HS-5 (cell line): ENCODE measurements at regions not wholly inside any gene's neighbourhood (a gene's known extent, or its start where the extent isn't known, plus 50 kb on each side); places are given as distances from the start of the nearest gene placed in this dataset.

Experiments used
- DNase-seq: peaks from one replicate; pipeline ENCODE4 v3.0.0-alpha.2; 2012; ENCODE audit warnings: low read depth

DNA sequence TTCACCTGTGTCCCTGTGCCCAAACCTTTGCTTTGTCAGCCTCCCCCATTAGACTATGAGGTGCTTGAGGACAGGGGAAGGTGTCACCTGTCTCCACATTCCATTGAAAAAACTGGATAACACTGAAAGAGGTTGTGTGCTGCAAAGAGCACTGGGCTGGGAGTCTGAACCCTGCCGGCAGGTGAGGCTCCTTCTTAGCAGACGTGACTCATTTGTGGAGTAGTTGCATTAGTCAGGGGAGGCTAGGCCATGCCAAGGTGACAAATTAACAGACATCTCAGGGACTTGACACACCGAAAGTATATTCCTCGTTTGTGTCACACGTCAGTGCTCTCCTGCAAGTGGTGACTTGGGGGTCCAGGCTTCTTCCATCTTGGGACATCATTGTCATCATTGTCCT is 95.9 kb upstream of the STX18 start:
- no peak for DNase-seq

DNA sequence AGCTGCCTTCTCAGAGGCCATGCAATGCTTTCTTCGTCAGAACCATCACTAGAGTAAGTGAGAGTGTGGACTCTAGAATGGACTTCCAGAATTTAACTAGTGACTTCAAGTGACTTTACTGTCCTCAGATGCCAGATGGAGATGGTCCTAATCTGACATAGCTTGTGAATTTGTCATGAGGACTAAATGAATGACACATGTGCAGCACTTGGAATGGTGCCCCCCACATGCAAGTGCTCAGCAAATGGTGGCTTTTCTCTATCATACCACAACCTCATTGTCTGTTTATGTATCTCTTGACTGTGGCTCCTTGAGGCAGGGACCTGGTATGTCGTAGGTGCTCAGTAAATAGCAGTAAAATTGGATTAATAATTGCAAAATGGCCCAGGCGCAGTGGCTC is 91.6 kb upstream of the STX18 start:
- no peak for DNase-seq

DNA sequence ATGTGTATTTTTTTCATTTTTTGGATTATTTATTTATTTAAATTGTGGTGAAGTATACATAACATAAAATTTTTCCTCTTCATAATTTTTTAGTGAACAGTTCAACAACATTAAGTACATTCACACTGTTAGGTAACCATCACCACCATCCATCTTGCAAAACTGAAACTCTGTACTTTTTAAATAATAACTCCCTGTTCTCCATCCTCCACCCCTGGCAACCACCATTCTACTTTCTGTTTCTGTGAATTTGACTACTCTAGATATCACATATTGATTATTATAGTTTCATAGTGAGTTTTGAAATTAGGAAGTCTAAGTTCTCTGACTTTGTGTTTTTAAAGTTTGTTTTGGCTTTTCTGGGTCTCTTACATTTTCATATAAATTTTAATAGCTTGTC is 89.3 kb upstream of the STX18 start:
- no peak for DNase-seq

DNA sequence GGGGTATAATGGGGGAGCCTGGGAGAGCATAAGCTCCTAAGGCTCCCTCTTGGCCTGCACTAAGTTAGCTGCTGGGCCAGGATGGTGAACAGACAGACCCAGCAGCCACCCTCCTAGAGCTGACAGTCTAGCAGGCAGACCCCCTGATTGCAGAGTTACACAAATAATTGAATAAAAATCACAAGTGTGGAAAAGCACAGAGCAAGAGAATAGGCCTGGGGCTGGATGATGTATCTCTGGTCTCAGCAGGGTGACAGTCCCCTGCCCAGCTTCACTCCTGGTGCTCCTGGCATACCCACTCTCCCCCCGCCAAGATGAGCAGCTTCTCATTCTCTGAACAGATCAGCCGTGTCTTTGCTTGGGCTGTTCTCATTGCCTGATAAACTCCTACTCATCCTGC is 86.1 kb upstream of the STX18 start:
- DNase-seq: no peak

DNA sequence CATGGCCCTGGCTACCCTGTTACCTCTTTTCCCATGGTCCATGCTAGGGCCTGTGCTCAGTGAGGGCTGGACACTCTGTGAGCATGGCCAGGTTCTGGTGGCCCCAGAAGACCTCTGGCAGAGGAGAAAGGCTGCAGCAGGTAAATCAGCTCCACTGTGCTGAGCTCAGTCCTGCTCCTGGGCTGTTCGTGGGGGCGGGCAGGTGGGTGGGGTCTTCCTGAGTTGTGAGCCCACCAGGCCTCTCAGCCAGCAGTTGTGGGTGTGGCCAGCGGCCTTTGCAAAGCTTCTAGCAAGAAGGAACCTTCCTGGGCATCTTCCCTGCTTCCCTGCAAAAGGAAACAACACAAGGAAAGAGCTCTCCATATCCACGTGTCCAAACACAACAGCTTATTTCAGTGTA is 85.3 kb upstream of the STX18 start:
- no peak for DNase-seq

DNA sequence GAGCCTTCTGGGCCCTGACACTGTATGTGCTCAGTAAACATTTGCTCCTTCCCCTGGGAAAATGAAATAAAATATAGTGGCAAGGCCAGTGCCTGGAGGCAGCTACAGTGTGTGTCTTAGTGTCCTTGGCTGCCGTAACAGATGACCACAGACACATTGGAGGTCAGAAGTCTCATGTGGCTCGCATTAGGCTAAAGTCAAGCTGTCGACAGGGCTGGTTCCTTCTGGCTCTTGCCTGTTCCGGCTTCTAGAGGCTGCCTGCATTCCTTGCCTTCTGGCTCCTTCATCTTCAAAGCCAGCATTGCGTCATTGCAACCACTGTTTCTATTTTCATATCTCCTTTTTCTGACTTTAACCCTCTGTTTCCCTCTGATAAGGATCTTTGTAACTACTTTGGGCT is 83.6 kb upstream of the STX18 start:
- DNase-seq: no peak

DNA sequence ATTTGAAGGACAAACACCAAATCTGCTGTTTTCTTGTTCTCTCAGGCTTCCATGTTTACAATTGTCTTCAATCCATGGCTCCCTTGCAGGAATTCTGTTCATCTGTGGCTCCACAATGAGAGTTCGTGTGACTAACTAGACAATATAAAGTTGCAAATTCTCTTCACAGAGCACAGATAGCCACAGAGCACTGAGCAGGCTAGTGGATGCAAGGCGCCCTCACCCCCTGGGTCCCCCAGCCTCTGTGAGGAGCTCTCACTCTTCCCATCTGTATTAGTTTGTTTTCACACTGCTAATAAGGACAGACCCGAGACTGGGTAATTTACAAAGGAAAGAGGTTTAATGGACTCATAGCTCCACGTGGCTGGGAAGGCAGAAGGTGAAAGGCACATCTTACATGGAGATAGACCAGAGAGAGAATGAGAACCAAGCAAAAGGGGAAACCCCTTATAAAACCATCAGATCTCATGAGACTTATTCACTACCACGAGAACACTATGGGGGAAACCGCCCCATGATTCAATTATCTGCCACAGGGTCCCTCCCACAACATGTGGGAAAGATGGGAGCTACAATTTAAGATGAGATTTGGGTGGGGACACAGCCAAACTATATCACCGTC is 82.5 kb upstream of the STX18 start:
- DNase-seq: no peak

DNA sequence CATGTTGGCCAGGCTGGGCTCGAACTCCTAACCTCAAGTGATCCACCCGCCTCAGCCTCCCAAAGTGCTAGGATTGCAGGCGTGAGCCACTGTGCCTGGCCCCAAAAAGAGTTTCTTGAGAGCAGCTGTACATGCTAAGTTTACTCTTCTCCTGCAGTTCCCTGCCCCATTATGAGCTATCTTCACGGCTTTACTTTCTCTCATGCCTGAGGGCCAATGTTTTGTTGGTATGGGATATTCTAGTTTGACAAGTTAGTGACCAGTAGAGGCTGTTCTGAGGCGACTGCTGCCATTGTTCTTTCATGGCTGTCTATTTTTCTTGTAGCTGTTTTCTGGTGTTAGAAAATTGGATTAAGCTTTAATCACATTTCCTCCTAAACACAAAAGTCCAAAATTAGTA is 78.0 kb upstream of the STX18 start:
- DNase-seq: no peak

DNA sequence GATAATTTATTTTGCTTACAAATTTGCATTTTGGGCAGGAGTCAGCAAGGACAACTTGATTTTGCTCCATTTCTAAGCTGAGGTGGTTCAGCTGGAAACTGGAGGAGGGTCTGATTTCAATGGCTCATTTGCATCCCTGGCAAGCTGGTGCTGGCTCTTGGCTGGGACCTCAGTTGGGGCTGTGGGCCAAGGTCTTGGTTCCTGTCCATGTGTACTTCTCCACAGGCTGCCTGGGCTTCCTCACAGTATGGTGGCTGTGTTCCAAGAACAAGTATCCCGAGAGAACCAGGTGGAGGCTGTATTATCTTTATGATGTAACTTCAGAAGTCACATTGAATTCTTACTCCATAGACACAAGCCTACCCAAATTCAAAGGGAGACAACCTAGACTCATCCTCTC is 77.0 kb upstream of the STX18 start:
- DNase-seq: no peak

DNA sequence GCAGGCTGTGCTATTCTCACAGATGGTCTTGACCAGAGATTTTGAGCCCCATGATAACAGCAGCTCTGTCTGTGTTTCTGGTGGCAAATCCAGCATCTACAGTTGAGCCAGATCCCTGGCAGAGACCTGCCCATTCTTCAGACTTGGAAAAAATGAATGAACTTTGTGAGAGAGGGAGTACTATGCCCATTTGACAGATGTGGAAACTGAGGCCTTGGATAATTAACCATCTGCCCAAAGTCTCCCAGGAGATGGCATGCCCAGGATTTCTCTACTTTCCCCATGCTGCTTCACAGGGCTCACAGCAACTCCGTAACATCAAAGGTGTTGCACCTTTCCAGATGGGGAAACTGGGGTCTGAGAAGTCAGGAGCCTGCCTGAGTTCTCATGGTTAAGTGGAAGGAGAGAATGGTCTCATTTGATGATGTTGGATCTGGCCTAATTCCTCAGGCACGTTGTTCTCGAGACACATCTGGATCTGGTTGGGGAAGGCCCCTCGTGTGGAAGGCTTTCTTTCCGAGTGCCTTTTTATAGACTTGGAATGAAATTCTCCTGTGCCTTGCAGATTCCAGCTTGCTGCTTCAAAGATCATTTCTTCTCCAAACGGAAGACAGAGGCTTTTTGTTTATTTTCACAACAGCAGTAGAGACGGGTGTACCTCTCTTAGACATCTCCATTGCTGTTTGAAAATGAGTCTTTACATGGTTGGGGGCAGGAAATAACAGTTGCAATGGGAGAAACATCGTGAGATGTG is 73.3 kb upstream of the STX18 start:
- DNase-seq: no peak

DNA sequence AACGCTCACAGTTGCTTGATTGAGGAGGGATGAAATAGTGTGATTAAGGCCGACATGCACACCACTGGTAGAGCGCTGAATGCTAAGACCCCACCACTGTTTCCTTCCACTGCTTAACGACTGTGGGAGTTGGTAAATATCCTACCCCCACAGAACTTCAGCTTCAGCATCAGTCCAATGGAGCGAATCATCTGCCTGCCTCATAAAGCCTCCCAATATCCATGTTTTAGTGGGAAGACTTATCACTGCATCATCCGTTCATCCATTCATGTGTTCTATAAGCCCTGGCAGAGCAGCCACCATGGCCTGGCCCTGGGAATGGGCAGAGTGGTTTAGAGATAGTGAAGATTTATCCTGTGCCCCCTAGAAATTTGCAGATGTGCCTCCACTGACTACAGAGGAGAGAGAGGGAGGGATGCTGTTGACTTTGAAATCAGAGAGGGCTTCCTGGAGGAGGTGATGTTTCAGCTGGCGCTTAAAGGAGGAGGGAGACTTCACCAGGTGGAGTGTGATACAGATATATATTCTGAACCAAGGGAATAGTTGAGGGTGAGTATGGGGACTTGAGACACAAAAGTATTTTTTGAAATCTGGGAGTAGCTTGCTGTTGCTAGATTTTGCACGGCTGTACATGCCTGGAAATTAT is 71.9 kb upstream of the STX18 start:
- no peak for DNase-seq

DNA sequence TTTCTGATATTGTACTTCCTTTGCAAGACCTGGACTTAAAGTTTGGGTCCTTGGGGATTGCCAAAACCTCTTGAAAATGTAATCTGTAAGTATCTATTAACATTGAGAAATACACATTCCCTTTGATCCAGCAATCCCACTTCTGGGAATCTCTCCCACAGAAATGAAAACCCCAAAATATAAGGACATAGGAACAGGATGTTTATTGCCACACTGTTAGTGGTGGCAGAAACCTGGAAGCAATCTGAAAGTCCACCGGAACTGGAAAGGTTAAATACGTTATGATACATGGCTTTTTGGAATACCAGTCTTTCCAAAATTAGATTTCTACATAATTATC is 71.2 kb upstream of the STX18 start:
- no peak for DNase-seq

DNA sequence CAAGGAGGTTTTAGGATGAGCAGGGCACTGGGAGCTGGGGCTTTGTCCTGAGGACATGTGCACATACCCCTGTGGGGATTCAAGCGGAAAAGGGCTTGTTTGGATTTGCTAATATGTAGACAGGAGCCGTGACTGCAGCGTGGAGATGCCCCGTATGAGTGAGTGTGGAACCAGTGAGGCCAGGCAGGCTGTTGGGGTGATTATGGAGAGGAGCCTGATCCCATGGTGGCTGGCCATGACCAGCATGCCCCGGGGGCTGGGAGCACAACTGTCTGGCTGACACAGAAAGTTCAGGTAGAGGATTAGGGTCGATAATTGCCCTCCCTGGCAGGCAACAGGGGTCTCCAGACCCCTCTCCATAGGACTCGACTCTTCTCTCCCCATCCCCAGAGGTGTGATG is 68.8 kb upstream of the STX18 start:
- DNase-seq: no peak

DNA sequence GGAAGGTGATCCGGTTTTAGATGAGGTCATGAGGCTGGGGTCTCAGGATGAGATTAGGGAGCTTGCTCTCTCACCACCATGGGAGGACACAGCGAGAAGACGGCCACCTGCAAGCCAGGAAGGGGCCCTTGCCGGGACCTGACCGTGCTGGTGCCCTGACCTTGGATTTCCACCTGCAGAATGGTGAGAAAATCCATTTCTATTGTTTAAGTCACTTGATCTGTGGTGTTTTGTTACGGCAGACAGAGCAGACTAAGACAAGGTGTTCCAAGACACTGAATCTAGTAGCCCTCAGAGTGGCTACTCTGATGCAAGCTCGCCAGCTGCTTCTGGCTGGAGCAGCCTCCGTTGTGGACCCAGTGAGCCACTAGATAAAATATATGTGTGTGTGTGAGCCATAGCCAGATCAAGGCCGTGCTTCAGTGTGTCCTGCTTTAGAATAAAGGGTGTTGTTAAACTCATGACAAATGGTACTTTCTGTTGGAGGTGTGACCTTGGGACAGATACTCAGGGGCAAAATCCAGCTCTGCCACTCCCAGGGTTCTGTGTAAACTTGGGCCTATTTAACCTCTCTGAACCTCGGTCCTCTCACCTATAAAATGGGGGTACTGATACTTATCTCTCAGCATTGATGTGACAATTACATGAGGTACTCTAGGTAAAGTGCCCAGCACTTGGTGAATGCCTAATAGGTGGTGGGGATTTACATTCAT is 67.9 kb upstream of the STX18 start:
- DNase-seq: no peak

DNA sequence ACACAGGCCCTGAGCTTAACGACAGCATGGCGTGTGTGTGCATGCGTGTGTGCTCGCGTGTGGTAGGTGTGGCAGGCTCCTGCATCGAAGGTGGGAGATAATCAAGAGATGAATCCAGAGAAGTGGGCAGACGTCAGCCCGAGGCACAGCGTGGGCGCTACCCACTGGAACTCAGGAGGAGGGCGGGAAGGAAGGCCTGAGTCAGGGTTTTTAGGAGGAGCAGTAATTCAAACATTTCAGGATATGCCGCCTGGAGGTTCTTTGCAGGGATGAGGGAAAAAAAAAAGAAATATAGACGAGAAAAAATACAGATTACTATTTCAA is 66.3 kb upstream of the STX18 start:
- DNase-seq: no peak

DNA sequence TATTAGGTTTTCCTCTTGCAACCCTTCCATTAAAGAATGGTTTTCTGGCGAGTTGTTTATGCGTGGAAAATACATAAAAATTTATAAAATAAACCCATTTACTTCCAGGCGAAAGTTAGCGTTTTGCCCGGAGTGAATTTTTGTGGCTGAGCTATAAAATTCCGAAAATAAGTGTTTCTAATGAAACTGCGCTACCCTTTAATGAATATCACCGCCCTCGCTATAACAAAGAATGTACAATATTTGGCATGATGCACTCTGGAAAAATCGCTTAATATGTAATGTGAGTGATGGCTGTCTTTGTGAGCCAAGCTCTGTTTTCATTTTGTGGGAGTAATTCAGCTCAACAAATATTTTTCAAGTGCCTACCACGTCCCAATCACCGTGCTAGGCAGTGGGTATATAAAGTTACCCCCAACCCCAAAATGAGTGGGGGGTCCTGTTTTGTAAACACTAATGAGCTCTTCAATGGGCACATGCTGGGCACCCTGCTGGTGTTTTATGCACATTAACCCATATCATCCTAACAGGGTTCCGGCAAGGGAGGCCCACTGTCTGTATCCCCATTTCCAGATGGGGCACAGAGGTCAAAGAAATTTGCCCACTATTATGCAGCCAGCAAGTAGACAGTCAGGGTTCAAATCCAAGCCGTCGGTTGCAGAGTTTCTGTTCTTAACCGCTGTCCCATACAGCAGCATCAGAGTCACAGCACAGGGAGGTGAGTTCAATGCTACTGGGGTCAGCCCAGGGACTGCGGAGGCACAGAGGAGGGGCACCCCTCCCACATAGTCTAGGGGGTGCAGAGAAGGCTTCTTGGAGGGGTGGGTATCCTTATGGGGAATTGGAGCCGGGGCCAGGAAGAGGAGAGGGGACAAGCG is 65.7 kb upstream of the STX18 start:
- DNase-seq: no peak

DNA sequence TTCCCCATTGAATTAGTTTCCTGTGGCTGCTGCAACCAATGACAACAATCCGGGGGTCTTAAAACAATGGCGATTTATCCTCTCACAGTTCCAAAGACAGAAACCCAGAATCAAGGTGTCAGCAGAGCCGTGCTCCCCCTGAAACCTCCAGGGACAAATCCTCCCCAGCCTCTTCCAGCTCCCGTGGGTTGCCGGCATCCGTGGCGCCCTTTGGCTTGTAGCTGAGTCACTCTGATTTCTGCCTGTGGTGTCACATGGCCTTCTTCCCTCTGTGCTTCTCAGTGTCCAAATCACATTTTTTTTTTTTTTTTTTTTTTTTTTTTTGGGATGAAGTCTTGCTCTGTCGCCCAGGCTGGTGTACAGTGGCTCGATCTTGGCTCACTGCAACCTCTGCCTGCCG is 64.5 kb upstream of the STX18 start:
- DNase-seq: no peak

DNA sequence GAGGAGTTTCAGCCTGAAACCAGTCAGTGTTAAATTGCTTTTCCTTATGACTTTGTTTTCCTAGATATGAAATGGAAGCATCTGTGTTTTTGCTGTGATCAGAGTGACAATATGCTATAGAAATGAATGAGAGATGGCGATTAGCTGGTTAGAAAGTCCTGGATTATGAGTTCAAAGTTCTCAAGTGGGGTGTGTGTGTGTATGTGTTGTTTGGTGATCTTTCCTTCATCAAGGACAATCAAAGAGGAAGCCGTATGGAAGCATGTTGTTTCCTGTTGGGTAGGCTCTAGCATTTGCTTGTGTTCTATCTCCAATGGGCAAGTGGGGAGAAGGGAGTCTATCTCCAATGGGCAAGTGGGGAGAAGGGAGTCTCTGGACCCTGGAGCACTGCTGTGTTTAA is 64.0 kb upstream of the STX18 start:
- no peak for DNase-seq

DNA sequence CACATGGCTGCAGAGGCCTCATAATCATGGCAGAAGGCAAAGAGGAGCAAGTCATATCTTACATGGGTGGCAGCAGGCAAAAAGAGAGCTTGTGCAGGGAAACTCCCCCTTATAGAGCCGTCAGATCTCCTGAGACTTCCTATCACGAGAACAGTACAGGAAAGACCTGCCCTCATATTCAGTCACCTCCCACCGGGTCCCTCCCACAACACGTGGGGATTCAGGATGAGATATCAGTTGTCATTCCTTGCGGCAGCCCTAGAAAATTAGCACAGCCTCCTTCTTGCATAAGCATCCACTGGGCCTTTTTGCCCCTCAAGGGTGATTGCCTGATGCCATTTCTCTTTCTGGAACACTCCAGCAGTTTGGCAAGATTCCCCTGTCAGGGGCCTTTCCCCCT is 61.7 kb upstream of the STX18 start:
- no peak for DNase-seq

DNA sequence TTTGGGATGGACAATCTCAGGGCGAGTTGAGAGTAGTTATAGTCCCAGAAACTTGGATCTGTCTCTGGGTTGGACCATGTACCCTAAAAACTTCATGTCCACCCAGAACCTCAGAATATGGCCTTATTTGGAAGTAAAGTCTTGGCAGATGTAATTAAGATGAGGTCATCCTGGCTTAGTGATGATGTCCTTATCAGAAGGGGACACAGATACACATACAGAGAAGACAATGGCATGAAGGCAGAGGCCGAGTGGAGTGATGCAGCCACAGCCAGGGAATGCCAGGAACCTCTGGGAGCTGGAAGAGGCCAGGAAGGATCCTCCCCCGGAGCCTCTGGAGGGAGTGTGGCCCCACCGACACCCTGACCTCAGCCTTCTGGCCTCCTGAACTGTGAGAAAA is 61.2 kb upstream of the STX18 start:
- no peak for DNase-seq

DNA sequence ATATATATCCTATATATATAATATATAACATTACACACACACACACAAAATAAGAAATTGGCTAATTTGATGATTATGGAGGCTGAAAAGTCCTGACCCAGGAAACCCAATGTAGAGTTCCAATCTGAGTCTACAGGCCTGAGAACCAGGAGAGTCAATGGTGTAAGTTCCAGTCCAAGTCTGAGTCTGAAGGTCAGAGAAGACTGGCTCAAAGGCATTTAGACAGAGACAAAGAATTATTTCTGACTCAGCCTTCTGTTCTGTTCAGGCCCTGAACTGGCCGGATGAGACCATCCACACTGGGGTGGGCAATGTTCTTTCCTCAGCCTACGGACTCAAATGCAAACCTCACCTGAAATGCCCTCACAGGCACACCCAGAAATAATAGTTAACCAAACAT is 60.6 kb upstream of the STX18 start:
- DNase-seq: no peak

DNA sequence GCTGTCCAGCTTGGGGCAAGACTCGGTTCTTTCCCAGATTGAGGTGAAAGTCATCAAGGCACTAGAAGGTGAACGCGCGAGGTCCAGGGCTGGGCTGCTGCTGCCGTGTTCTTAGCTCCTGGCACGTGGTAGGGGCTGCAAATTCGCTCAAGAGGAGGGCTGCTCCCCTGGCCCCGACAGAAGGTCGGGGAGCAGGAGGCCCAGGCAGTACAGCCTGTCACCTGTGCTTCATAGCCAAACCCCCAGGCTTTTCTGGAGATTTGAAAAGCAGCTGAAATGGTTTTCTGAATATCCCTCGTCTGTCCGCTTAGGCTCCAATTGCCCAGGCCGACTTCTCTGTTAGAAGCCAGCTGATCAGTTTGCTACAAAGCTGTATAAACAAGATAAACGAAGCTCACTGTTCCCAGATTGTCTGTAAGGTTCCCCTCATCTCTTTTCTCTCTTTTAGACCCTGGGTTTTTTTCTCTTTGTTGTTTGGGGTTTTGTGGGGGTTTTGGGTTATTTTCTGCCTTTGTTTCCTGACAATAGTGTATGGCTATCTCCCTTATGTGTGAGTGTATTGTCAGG is 60.0 kb upstream of the STX18 start:
- no peak for DNase-seq
